Keratinocyte (primary cell): ENCODE measurements at regions not wholly inside any gene's neighbourhood (a gene's known extent, or its start where the extent isn't known, plus 50 kb on each side); places are given as distances from the start of the nearest gene placed in this dataset.

Experiments used
- DNase-seq: peaks from one replicate; pipeline ENCODE4 v3.0.0-alpha.2; 2011; ENCODE audit warnings: low read depth, missing footprints, low spot score
- FAIRE-seq: peaks from 2 replicates; lab custom pipeline; 2011; peaks lifted over from hg19 to GRCh38; lab: Jason Lieb, UNC
- H2AFZ ChIP-seq: 2 replicates; pipeline ENCODE4 v1.6.0; 2012; ENCODE audit warnings: low read length, control low read depth, inconsistent platforms; ENCODE audit not compliant: control insufficient read depth
- H3K27ac ChIP-seq: 2 replicates; pipeline ENCODE4 v1.5.1; 2011; ENCODE audit warnings: low read length; ENCODE audit not compliant: control insufficient read depth, insufficient read depth
- H3K27me3 ChIP-seq: 3 replicates; pipeline ENCODE4 v1.6.0; 2011; ENCODE audit warnings: low read length; ENCODE audit not compliant: control insufficient read depth, insufficient read depth; ENCODE audit errors: extremely low read depth
- H3K36me3 ChIP-seq, 2 experiments: 2 replicates in 1 of 2; 3 replicates in 1 of 2; pipeline ENCODE4 v1.5.1; 2011; ENCODE audit warnings: low read length in 2 of 2, mild to moderate bottlenecking in 1 of 2; ENCODE audit not compliant: control insufficient read depth in 2 of 2, insufficient read depth in 2 of 2; ENCODE audit errors: extremely low read depth in 1 of 2
- H3K4me1 ChIP-seq: 3 replicates; pipeline ENCODE4 v1.5.1; 2011; ENCODE audit warnings: low read length; ENCODE audit not compliant: control insufficient read depth, insufficient read depth; ENCODE audit errors: extremely low read depth
- H3K4me2 ChIP-seq: 3 replicates; pipeline ENCODE4 v1.6.0; 2011; ENCODE audit warnings: low read depth, low read length; ENCODE audit not compliant: control insufficient read depth, insufficient read depth; ENCODE audit errors: extremely low read depth
- H3K4me3 ChIP-seq, 3 experiments: fragments of 200-600 bp in 1 of 3; sonication (generic) in 1 of 3; 2 replicates in 2 of 3; 3 replicates in 1 of 3; pipeline ENCODE4 v1.5.1; 2011 to 2016; ENCODE audit warnings: low read length in 3 of 3, mild to moderate bottlenecking in 3 of 3, control low read depth in 2 of 3, inconsistent platforms in 1 of 3, low read depth in 1 of 3, mixed read lengths in 1 of 3, mixed run types in 1 of 3, moderate library complexity in 1 of 3; ENCODE audit not compliant: control insufficient read depth in 2 of 3, insufficient read depth in 2 of 3; ENCODE audit errors: extremely low read depth in 1 of 3
- H3K79me2 ChIP-seq: 2 replicates; pipeline ENCODE4 v1.6.0; 2012; ENCODE audit warnings: low read length; ENCODE audit not compliant: control insufficient read depth, insufficient read depth
- H3K9ac ChIP-seq: 3 replicates; pipeline ENCODE4 v1.6.0; 2011; ENCODE audit warnings: low read length; ENCODE audit not compliant: control insufficient read depth, insufficient read depth; ENCODE audit errors: extremely low read depth
- H3K9me1 ChIP-seq: 3 replicates; pipeline ENCODE4 v1.6.0; 2011; ENCODE audit warnings: low read length; ENCODE audit not compliant: control insufficient read depth, insufficient read depth; ENCODE audit errors: extremely low read depth
- H3K9me3 ChIP-seq: 2 replicates; pipeline ENCODE4 v1.5.1; 2012; ENCODE audit warnings: low read depth, low read length; ENCODE audit not compliant: control insufficient read depth
- H4K20me1 ChIP-seq: 3 replicates; pipeline ENCODE4 v1.6.0; 2011; ENCODE audit warnings: low read length; ENCODE audit not compliant: control insufficient read depth, insufficient read depth; ENCODE audit errors: extremely low read depth
- CTCF ChIP-seq, 3 experiments: IDR thresholded peaks in 1 of 3; conservative IDR thresholded peaks in 1 of 3; optimal IDR thresholded peaks in 1 of 3; 2 replicates in 2 of 3; 3 replicates in 1 of 3; pipeline versions ENCODE3 to v1.5.1; 2011; ENCODE audit warnings: low read length in 3 of 3, mild to moderate bottlenecking in 3 of 3, moderate library complexity in 2 of 3, control low read depth in 1 of 3, inconsistent platforms in 1 of 3; ENCODE audit not compliant: insufficient read depth in 2 of 3; ENCODE audit errors: extremely low read depth in 1 of 3
- EZH2 ChIP-seq: IDR thresholded peaks from one replicate; pipeline ENCODE4 v1.6.1; 2012; ENCODE audit warnings: inconsistent platforms, mild to moderate bottlenecking, low read length, moderate library complexity
- dilution Hi-C: fragments of 300-500 bp; cut with MboI; formaldehyde crosslinking; loops from one replicate; pipeline ENCODE4 v1.7.0; 2020; ENCODE audit warnings: low sequenced_read_pairs; ENCODE audit not compliant: extremely low pct_ligation_motif_present

- Histone ChIP-seq H2AFZ (no peak overlapping the region), H3K9me1 (no peaks in the 10 kb centered on the region), H3K79me2 (no peaks in the 10 kb centered on the region), H3K4me3 (no peak overlapping the region), H3K4me1 (no peaks in the 10 kb centered on the region), H3K36me3 (no peaks in the 10 kb centered on the region), H3K27me3 (no peaks in the 10 kb centered on the region), H3K9me3 (no peaks in the 10 kb centered on the region), H4K20me1 (no peaks in the 10 kb centered on the region), H3K9ac (no peak overlapping the region), H3K27ac (no peak overlapping the region), H3K4me2 (no peak overlapping the region)
- no peak for FAIRE-seq
- no peak for TF ChIP-seq CTCF (optimal IDR thresholded peaks at IDR 0.05 in 1 of 3, IDR thresholded peaks at IDR 0.05 in 1 of 3, conservative IDR thresholded peaks at IDR 0.05 in 1 of 3; ENCODE audit: extremely low read depth in 1 of 3, insufficient read depth in 2 of 3, low read length in 3 of 3)
- no peak for TF ChIP-seq EZH2
- dilution Hi-C loops, result no loop called here
- no peak for DNase-seq
Measured at GRCh38 chr11:134481933-134482527, 70.0 kb upstream of the B3GAT1 start.

GRCh38 chr11:134481135-134481534, 69.1 kb upstream of the B3GAT1 start:
- DNase-seq (no peak), FAIRE-seq (no peak)
- TF ChIP-seq EZH2 (no peak), CTCF (optimal IDR thresholded peaks at IDR 0.05 in 1 of 3, IDR thresholded peaks at IDR 0.05 in 1 of 3, conservative IDR thresholded peaks at IDR 0.05 in 1 of 3; ENCODE audit: extremely low read depth in 1 of 3, insufficient read depth in 2 of 3, low read length in 3 of 3) (no peak)
- H3K9me3 ChIP-seq, result no peaks in the 10 kb centered on the region
- H3K27ac ChIP-seq, result no peak overlapping the region
- H3K36me3 ChIP-seq, result no peaks in the 10 kb centered on the region
- dilution Hi-C loops, result no loop called here
- no peak overlapping the region for H3K4me2 ChIP-seq
- no peaks in the 10 kb centered on the region for H3K27me3 ChIP-seq
- H4K20me1 ChIP-seq, result no peaks in the 10 kb centered on the region
- no peaks in the 10 kb centered on the region for H3K4me1 ChIP-seq
- H3K79me2 ChIP-seq, result no peaks in the 10 kb centered on the region
- H3K4me3 ChIP-seq, result no peak overlapping the region
- H2AFZ ChIP-seq, result no peak overlapping the region
- H3K9ac ChIP-seq, result no peak overlapping the region
- no peaks in the 10 kb centered on the region for H3K9me1 ChIP-seq
